NT2/D1 (cell line): ENCODE measurements at regions not wholly inside any gene's neighbourhood (a gene's known extent, or its start where the extent isn't known, plus 50 kb on each side); places are given as distances from the start of the nearest gene placed in this dataset.

Source experiments
- SUZ12 ChIP-seq: IDR thresholded peaks from 2 replicates; pipeline ENCODE4 v1.6.1; 2011; ENCODE audit not compliant: insufficient read length, insufficient read depth; ENCODE audit errors: extremely low read depth
- YY1 ChIP-seq: IDR thresholded peaks from 2 replicates; pipeline ENCODE4 v1.6.1; 2011; ENCODE audit not compliant: insufficient read length, insufficient read depth
- ZNF274 ChIP-seq: IDR thresholded peaks from 2 replicates; pipeline ENCODE4 v1.6.1; 2011; ENCODE audit warnings: mild to moderate bottlenecking, low read depth, low read length

DNA sequence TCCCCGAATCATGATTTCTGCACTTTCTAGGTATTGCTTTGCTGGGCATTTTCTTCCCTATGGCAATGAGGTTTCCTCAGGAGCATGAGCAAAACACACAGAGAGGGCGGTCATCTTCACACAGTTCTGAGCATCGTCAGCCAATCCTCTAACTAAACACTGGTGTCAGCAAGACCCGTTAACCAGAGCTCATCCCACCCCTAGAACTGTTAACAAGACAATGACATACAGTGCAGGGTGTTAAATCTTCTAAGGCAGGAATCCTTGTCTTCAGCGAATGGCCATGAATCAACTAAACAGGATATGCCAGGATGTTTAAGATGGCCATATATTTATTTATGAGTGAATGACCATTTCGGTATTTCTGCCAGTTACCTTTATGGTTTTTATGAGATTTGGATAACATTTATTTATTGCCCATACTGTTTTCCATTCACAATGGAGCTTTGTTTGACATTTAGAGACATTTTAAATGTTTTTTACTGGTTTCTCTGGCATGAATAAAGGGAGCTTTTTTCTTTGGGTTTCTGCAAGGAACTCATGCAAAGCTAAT is 411.5 kb upstream of the PROK2 start:
- TF ChIP-seq ZNF274 (no peak), SUZ12 (no peak), YY1 (no peak)
